CD4-positive, alpha-beta T cell treated with Interleukin-17A for 1 hour (primary cell): ENCODE measurements at regions not wholly inside any gene's neighbourhood (a gene's known extent, or its start where the extent isn't known, plus 50 kb on each side); places are given as distances from the start of the nearest gene placed in this dataset.

Source experiments
- DNase-seq: peaks from one replicate; pipeline ENCODE4 v3.0.0-alpha.2; 2020

GRCh38 chr9:73011181-73011750 is 58.4 kb upstream of the ALDH1A1 start:
- no peak for DNase-seq

GRCh38 chr9:73009649-73010288 is 56.9 kb upstream of the ALDH1A1 start:
- no peak for DNase-seq

- DNase-seq: no peak
Observed at GRCh38 chr9:73007966-73008672, 55.3 kb upstream of the ALDH1A1 start.

- DNase-seq: no peak
Observed at GRCh38 chr9:73006986-73007385, 54.1 kb upstream of the ALDH1A1 start.
